A549 (cell line): ENCODE measurements at regions not wholly inside any gene's neighbourhood (a gene's known extent, or its start where the extent isn't known, plus 50 kb on each side); places are given as distances from the start of the nearest gene placed in this dataset.

ENCODE experiments used
- ATAC-seq, 2 experiments: fragments of 200-7000 bp in 1 of 2; fragments of >200 bp in 1 of 2; cut with Nextera tagmentation in 1 of 2; cut with Tn5 transposase in 1 of 2; 3 replicates each; pipeline versions ENCODE4 v1.8.0 to v1.9.1; 2018 to 2020; ENCODE audit warnings: mild to moderate bottlenecking in 1 of 2, moderate library complexity in 1 of 2
- CTCF ChIA-PET: fragments of 300-600 bp; sonication (Branson Sonifier 250); formaldehyde crosslinking; extraction: SDS; loops from one replicate; lab custom pipeline; 2021; ENCODE audit warnings: antibody characterized with exemption, inconsistent platforms; lab: Yijun Ruan, JAX
- POLR2A ChIA-PET: fragments of 350-600 bp; formaldehyde crosslinking; extraction: SDS; loops from one replicate; lab custom pipeline; 2021; ENCODE audit warnings: antibody characterized with exemption, inconsistent platforms; lab: Yijun Ruan, JAX
- DNase-seq, 2 experiments: peaks; one replicate each; pipeline versions ENCODE4 v3.0.0 to v3.0.0-alpha.2; 2011 to 2016; ENCODE audit warnings: low read depth in 1 of 2, low spot score in 1 of 2
- FAIRE-seq: peaks from 2 replicates; lab custom pipeline; 2011; peaks lifted over from hg19 to GRCh38; lab: Jason Lieb, UNC
- H3K27ac ChIP-seq, 2 experiments: fragments of >200 bp; sonication (Bioruptor Twin); formaldehyde crosslinking; 3 replicates each; pipeline ENCODE4 v1.5.1; 2016 to 2017
- H3K4me1 ChIP-seq: fragments of >200 bp; sonication (Bioruptor Twin); formaldehyde crosslinking; 3 replicates; pipeline ENCODE4 v1.6.1; 2016
- H3K4me2 ChIP-seq: fragments of >200 bp; sonication (Bioruptor Twin); formaldehyde crosslinking; 3 replicates; pipeline ENCODE4 v1.6.1; 2016
- H3K4me3 ChIP-seq: fragments of >200 bp; sonication (Bioruptor Twin); formaldehyde crosslinking; 3 replicates; pipeline ENCODE4 v1.5.1; 2016
- H3K9me3 ChIP-seq: fragments of >200 bp; sonication (Bioruptor Twin); formaldehyde crosslinking; 3 replicates; pipeline ENCODE4 v1.6.1; 2016
- CBX2 ChIP-seq: fragments of 200-600 bp; sonication (generic); IDR thresholded peaks from 2 replicates; pipeline ENCODE4 v1.6.1; 2016; ENCODE audit warnings: low read depth, mild to moderate bottlenecking, borderline replicate concordance
- CBX8 ChIP-seq: fragments of 200-600 bp; sonication (generic); IDR thresholded peaks from 2 replicates; pipeline ENCODE4 v1.6.1; 2016
- CEBPB ChIP-seq, 2 experiments: fragments of >200 bp in 1 of 2; sonication (Bioruptor Twin) in 1 of 2; formaldehyde crosslinking in 1 of 2; IDR thresholded peaks; 2 replicates each; pipeline ENCODE4 v1.6.1; 2012 to 2016
- CTCF ChIP-seq: fragments of >200 bp; sonication (Bioruptor Twin); formaldehyde crosslinking; IDR thresholded peaks from 3 replicates; pipeline ENCODE4 v1.5.1; 2016
- EHMT2 ChIP-seq: fragments of 200-600 bp; sonication (generic); IDR thresholded peaks from 2 replicates; pipeline ENCODE4 v1.6.1; 2016; ENCODE audit warnings: antibody characterized with exemption, low read depth, mild to moderate bottlenecking, moderate library complexity
- ESRRA ChIP-seq: fragments of 150-350 bp; IDR thresholded peaks from 2 replicates; pipeline ENCODE4 v1.6.1; 2014; ENCODE audit warnings: mild to moderate bottlenecking, low read length, borderline replicate concordance
- FOSB ChIP-seq: fragments of 250-450 bp; sonication (Bioruptor Pico); IDR thresholded peaks from 2 replicates; pipeline ENCODE4 v1.5.0; 2020; ENCODE audit warnings: mild to moderate bottlenecking, moderate library complexity
- GATA3 ChIP-seq: IDR thresholded peaks from 2 replicates; pipeline ENCODE4 v1.6.1; 2012; ENCODE audit warnings: borderline replicate concordance
- HDAC2 ChIP-seq: fragments of 200-600 bp; sonication (generic); IDR thresholded peaks from 2 replicates; pipeline ENCODE4 v1.6.1; 2016
- HOXA7 ChIP-seq: fragments of 250-450 bp; sonication (Bioruptor Pico); IDR thresholded peaks from 2 replicates; pipeline ENCODE4 v1.5.0; 2020; ENCODE audit warnings: mild to moderate bottlenecking, moderate library complexity
- HOXB13 ChIP-seq: fragments of 250-450 bp; sonication (Bioruptor Pico); IDR thresholded peaks from 2 replicates; pipeline ENCODE4 v1.5.0; 2020; ENCODE audit warnings: low read depth, mild to moderate bottlenecking, moderate library complexity
- JUN ChIP-seq, 2 experiments: fragments of >200 bp; sonication (Bioruptor Twin); formaldehyde crosslinking; IDR thresholded peaks; 2 replicates in 1 of 2; 3 replicates in 1 of 2; pipeline ENCODE4 v1.6.1; 2016 to 2017
- JUNB ChIP-seq: fragments of >200 bp; sonication (Bioruptor Twin); formaldehyde crosslinking; IDR thresholded peaks from 2 replicates; pipeline ENCODE4 v1.6.1; 2016
- KDM1A ChIP-seq: fragments of 200-600 bp; sonication (generic); IDR thresholded peaks from 2 replicates; pipeline ENCODE4 v1.6.1; 2016; ENCODE audit warnings: low read depth, mild to moderate bottlenecking
- MAFK ChIP-seq: fragments of 450-650 bp; IDR thresholded peaks from 2 replicates; pipeline ENCODE4 v1.6.1; 2014; ENCODE audit not compliant: partially characterized antibody
- MAX ChIP-seq: IDR thresholded peaks from 2 replicates; pipeline ENCODE4 v1.6.1; 2012
- MYC ChIP-seq: IDR thresholded peaks from 2 replicates; pipeline ENCODE4 v1.6.1; 2012; ENCODE audit warnings: mild to moderate bottlenecking, inconsistent platforms, low read length, improper control_type of control experiment, borderline replicate concordance
- NPAS2 ChIP-seq: fragments of 250-450 bp; sonication (Bioruptor Pico); IDR thresholded peaks from 2 replicates; pipeline ENCODE4 v1.8.0; 2022; ENCODE audit warnings: mild to moderate bottlenecking, moderate library complexity, borderline replicate concordance
- NR3C1 ChIP-seq: fragments of >200 bp; sonication (Bioruptor Twin); formaldehyde crosslinking; IDR thresholded peaks from 3 replicates; pipeline ENCODE4 v1.6.1; 2017
- PBX3 ChIP-seq: IDR thresholded peaks from 2 replicates; pipeline ENCODE4 v1.6.1; 2012
- PHF8 ChIP-seq: fragments of 200-600 bp; sonication (generic); IDR thresholded peaks from 2 replicates; pipeline ENCODE4 v1.6.1; 2016; ENCODE audit warnings: low read depth, mild to moderate bottlenecking, antibody characterized with exemption, moderate library complexity, borderline replicate concordance
- POLR2A ChIP-seq: IDR thresholded peaks from 2 replicates; pipeline ENCODE4 v1.6.1; 2012; ENCODE audit warnings: mild to moderate bottlenecking, low read length
- REST ChIP-seq: fragments of 200-600 bp; sonication (generic); IDR thresholded peaks from 2 replicates; pipeline ENCODE4 v1.6.1; 2016; ENCODE audit warnings: antibody characterized with exemption, mild to moderate bottlenecking, moderate library complexity
- SMC3 ChIP-seq: fragments of >200 bp; sonication (Bioruptor Twin); formaldehyde crosslinking; IDR thresholded peaks from 3 replicates; pipeline ENCODE4 v1.6.1; 2018; ENCODE audit warnings: inconsistent platforms
- TFCP2L1 ChIP-seq: fragments of 250-450 bp; sonication (Bioruptor Pico); IDR thresholded peaks from 2 replicates; pipeline ENCODE4 v1.5.0; 2021; ENCODE audit warnings: mild to moderate bottlenecking
- TP53 ChIP-seq: fragments of 250-450 bp; sonication (Bioruptor Pico); IDR thresholded peaks from 2 replicates; pipeline ENCODE4 v1.5.0; 2021; ENCODE audit warnings: mild to moderate bottlenecking, moderate library complexity
- ZC3H11A ChIP-seq: fragments of 450-650 bp; IDR thresholded peaks from 2 replicates; pipeline ENCODE4 v1.6.1; 2014; ENCODE audit warnings: antibody characterized with exemption, mild to moderate bottlenecking
- ZNF302 ChIP-seq: fragments of 250-450 bp; sonication (Bioruptor Pico); IDR thresholded peaks from 2 replicates; pipeline ENCODE4 v1.9.0; 2021; ENCODE audit warnings: inconsistent platforms, mild to moderate bottlenecking, moderate library complexity
- WGBS: methylation state at CpG from one replicate; pipeline ENCODE4 v1.1.6; 2017; ENCODE audit errors: missing lambda C conversion rate; 5-methylcytosine and 5-hydroxymethylcytosine counted together
- TF ChIP-seq, protein P1 (sequence below): IDR thresholded peaks from 2 replicates; pipeline ENCODE4 v1.6.1; 2012; ENCODE audit warnings: low read depth, borderline replicate concordance

DNA sequence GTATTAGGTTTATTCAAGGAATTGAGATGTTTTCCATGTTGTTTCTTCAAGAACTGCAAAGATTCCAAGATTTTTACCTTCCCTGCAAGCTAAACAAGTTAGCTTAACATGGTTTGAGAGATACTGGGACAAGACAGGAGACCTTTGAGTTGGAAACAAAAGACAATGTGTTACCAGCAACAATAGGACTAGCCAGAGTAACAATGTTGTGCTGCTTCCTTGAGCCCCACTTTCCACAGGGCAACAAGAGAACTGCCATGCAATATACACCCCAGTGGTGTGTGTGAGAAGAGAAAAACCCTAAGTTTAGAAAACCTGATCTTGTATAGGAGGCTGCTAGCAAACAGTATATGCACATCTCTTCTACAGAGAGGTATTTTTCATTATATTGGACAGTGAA is 264.6 kb downstream of the PCDH20 start:
- DNase-seq (no peak), FAIRE-seq (no peak), ATAC-seq (no peak)
- no peak overlapping the region for H3K4me2 ChIP-seq
- no peaks in the 10 kb centered on the region for H3K4me1 ChIP-seq
- CTCF ChIA-PET: no interaction called here
- H3K9me3 ChIP-seq: no peaks in the 10 kb centered on the region
- H3K27ac ChIP-seq: no peak overlapping the region
- POLR2A ChIA-PET: no interaction called here
- H3K4me3 ChIP-seq: no peak overlapping the region
- TF ChIP-seq JUNB (no peak), FOSB (CRISPR knock-in tag) (no peak), TP53 (CRISPR knock-in tag) (no peak), GATA3 (no peak), MAX (no peak), EHMT2 (no peak), CTCF (no peak), TFCP2L1 (CRISPR knock-in tag) (no peak), HOXA7 (CRISPR knock-in tag) (no peak), PHF8 (no peak), MYC (no peak), CEBPB (IDR thresholded peaks at IDR 0.05) (no peak), REST (no peak), ESRRA (no peak), CBX2 (no peak), KDM1A (no peak)
- TF ChIP-seq, all 56 proteins: peak for 0

GRCh38 chr13:61149331-61149730 is 266.3 kb downstream of the PCDH20 start:
- no peak for ATAC-seq
- no peak for FAIRE-seq
- no peak for TF ChIP-seq ESRRA
- no peak for TF ChIP-seq ZC3H11A
- TF ChIP-seq HOXB13 (CRISPR knock-in tag): no peak
- H3K4me1 ChIP-seq: no peaks in the 10 kb centered on the region
- DNase-seq: no peak
- H3K4me3 ChIP-seq: no peak overlapping the region
- ChIA-PET POLR2A (no interaction called here), CTCF (no interaction called here)
- H3K9me3 ChIP-seq: no peaks in the 10 kb centered on the region
- H3K27ac ChIP-seq: no peak overlapping the region
- no peak overlapping the region for H3K4me2 ChIP-seq

DNA sequence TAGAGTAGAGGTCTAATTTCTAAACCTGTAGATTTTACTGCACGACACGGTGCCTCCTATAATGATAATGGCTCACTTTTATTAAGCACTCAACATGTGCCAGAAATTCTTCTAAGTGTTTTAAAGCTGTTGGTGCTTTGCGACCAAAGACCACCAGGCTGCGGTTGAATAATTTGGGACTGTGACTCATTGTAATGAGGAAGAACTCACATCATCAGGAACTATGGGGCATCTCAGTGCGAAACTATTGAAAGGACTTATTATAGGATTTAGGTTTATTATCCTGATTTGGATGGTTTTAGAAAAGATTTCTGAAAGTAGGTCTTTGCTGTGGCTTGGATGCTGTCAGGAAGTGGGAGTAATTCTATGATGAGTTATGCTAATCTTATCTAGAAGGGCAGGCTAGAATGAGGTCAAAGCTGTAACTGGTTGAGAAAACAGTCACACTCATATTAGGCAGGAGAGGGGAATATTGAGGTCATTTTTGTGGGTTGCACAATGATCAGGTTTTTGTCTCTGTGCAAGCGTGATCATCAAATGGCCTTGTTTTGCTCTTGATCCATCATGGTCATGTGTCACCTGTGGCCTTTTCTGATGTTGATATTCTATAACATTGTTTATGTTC is 266.8 kb downstream of the PCDH20 start:
- H3K4me2 ChIP-seq: no peak overlapping the region
- no peak for DNase-seq
- POLR2A ChIA-PET: no interaction called here
- no peaks in the 10 kb centered on the region for H3K9me3 ChIP-seq
- no peak for ATAC-seq
- no peak overlapping the region for H3K27ac ChIP-seq
- TF ChIP-seq POLR2A: no peak
- TF ChIP-seq PBX3: no peak
- no peak for TF ChIP-seq HOXA7 (CRISPR knock-in tag)
- no peak for TF ChIP-seq MAFK
- TF ChIP-seq, protein P1, sequence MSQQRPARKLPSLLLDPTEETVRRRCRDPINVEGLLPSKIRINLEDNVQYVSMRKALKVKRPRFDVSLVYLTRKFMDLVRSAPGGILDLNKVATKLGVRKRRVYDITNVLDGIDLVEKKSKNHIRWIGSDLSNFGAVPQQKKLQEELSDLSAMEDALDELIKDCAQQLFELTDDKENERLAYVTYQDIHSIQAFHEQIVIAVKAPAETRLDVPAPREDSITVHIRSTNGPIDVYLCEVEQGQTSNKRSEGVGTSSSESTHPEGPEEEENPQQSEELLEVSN: no peak
- no peak for TF ChIP-seq HDAC2
- no peak for TF ChIP-seq MYC
- no peak for TF ChIP-seq SMC3
- TF ChIP-seq NPAS2 (CRISPR knock-in tag): no peak
- no peak for TF ChIP-seq NR3C1
- TF ChIP-seq ZNF302: no peak
- TF ChIP-seq CBX8: no peak
- TF ChIP-seq JUN (IDR thresholded peaks at IDR 0.05): no peak
- TF ChIP-seq, all 56 proteins: peak for 0
- CTCF ChIA-PET: no interaction called here
- Histone ChIP-seq H3K4me3 (no peak overlapping the region), H3K4me1 (no peaks in the 10 kb centered on the region)
- FAIRE-seq: no peak
- 4% methylated on average over 6 of the region's 6 CpGs for whole genome bisulfite sequencing
